Neural cell (in vitro differentiated cells): ENCODE measurements at regions not wholly inside any gene's neighbourhood (a gene's known extent, or its start where the extent isn't known, plus 50 kb on each side); places are given as distances from the start of the nearest gene placed in this dataset.
"Not testable (repeated sequence)": the region's sequence is repeated elsewhere in the genome, so short reads cannot be mapped to it uniquely, and the experiment has no call there.

ENCODE experiments used
- H2AFZ ChIP-seq: fragments of 200-600, 300-800 bp; sonication (generic), shearing (Covaris generic); 2 replicates; pipeline ENCODE4 v1.6.0; 2014; ENCODE audit warnings: low read depth, mild to moderate bottlenecking, antibody characterized with exemption, low read length, moderate library complexity
- H3F3A ChIP-seq: fragments of 200-600 bp; shearing (Covaris generic); 2 replicates; pipeline ENCODE4 v1.6.1; 2016; ENCODE audit warnings: mild to moderate bottlenecking, moderate library complexity, mixed read lengths, antibody characterized with exemption, low read length; ENCODE audit not compliant: insufficient read depth, poor library complexity, severe bottlenecking
- H3K27ac ChIP-seq: fragments of 200-600, 300-800 bp; sonication (generic), shearing (Covaris generic); 2 replicates; pipeline ENCODE4 v1.5.1; 2014; ENCODE audit warnings: mild to moderate bottlenecking, low read length, moderate library complexity
- H3K27me3 ChIP-seq: fragments of 300-800, 200-600 bp; sonication (generic), shearing (Covaris generic); 2 replicates; pipeline ENCODE4 v1.6.0; 2014; ENCODE audit warnings: mild to moderate bottlenecking, low read depth, low read length, moderate library complexity; ENCODE audit not compliant: insufficient read depth
- H3K36me3 ChIP-seq: fragments of 300-800, 200-600 bp; sonication (generic), shearing (Covaris generic); 2 replicates; pipeline ENCODE4 v1.5.1; 2014; ENCODE audit warnings: mild to moderate bottlenecking, antibody characterized with exemption, low read length, moderate library complexity; ENCODE audit not compliant: insufficient read depth
- H3K4me2 ChIP-seq: fragments of 300-800, 200-600 bp; sonication (generic), shearing (Covaris generic); 2 replicates; pipeline ENCODE4 v1.6.0; 2014; ENCODE audit warnings: mild to moderate bottlenecking, low read length
- H3K4me3 ChIP-seq: fragments of 300-800, 200-600 bp; sonication (generic), shearing (Covaris generic); 2 replicates; pipeline ENCODE4 v1.5.1; 2014; ENCODE audit warnings: mild to moderate bottlenecking, low read length, moderate library complexity
- H3K79me2 ChIP-seq: fragments of 200-600 bp; shearing (Covaris generic); replicated peaks from 2 replicates; pipeline ENCODE4 v1.6.0; 2014; ENCODE audit warnings: mild to moderate bottlenecking, low read length, moderate library complexity; ENCODE audit not compliant: insufficient read depth
- H3K9ac ChIP-seq: fragments of 300-800, 200-600 bp; sonication (generic), shearing (Covaris generic); 2 replicates; pipeline ENCODE4 v1.6.1; 2016; ENCODE audit warnings: mild to moderate bottlenecking, low read length, mixed read lengths
- H3K9me2 ChIP-seq: fragments of 200-600 bp; shearing (Covaris generic); 2 replicates; pipeline ENCODE4 v1.6.1; 2016; ENCODE audit warnings: mild to moderate bottlenecking, low read length, mixed read lengths; ENCODE audit not compliant: insufficient read depth
- H3K9me3 ChIP-seq: fragments of 200-600, 300-800 bp; sonication (generic), shearing (Covaris generic); 2 replicates; pipeline ENCODE4 v1.6.1; 2016; ENCODE audit warnings: mild to moderate bottlenecking, mixed run types, low read length, moderate library complexity, mixed read lengths
- H4K20me1 ChIP-seq: fragments of 200-600 bp; shearing (Covaris generic); 2 replicates; pipeline ENCODE4 v1.6.1; 2016; ENCODE audit warnings: mild to moderate bottlenecking, mixed run types; ENCODE audit not compliant: insufficient read depth
- EP300 ChIP-seq: fragments of 450-650 bp; conservative IDR thresholded peaks from 2 replicates; pipeline ENCODE4 v1.6.1; 2014; ENCODE audit warnings: antibody characterized with exemption, mild to moderate bottlenecking, moderate library complexity; ENCODE audit not compliant: poor library complexity, severe bottlenecking
- EZH2 ChIP-seq: fragments of 200-600, 300-800 bp; shearing (Covaris generic), sonication (generic); IDR thresholded peaks from 2 replicates; pipeline ENCODE4 v1.6.1; 2014; ENCODE audit warnings: antibody characterized with exemption, low read length, borderline replicate concordance, mild to moderate bottlenecking; ENCODE audit not compliant: insufficient read depth, poor library complexity, severe bottlenecking
- POLR2AphosphoS5 ChIP-seq: IDR thresholded peaks from 2 replicates; pipeline ENCODE4 v1.6.1; 2012
- RAD21 ChIP-seq: fragments of 450-650 bp; conservative IDR thresholded peaks from 2 replicates; pipeline ENCODE4 v1.6.1; 2014; ENCODE audit warnings: antibody characterized with exemption, mild to moderate bottlenecking, moderate library complexity
- SMC3 ChIP-seq: fragments of 450-650 bp; conservative IDR thresholded peaks from 2 replicates; pipeline ENCODE4 v1.6.1; 2014; ENCODE audit warnings: antibody characterized with exemption, mild to moderate bottlenecking, moderate library complexity; ENCODE audit not compliant: poor library complexity
- TAF1 ChIP-seq: IDR thresholded peaks from 2 replicates; pipeline ENCODE4 v1.6.1; 2012; ENCODE audit warnings: low read depth
- TF ChIP-seq, protein P1 (sequence below): IDR thresholded peaks from 2 replicates; pipeline ENCODE4 v1.6.1; 2012; ENCODE audit warnings: borderline replicate concordance

DNA sequence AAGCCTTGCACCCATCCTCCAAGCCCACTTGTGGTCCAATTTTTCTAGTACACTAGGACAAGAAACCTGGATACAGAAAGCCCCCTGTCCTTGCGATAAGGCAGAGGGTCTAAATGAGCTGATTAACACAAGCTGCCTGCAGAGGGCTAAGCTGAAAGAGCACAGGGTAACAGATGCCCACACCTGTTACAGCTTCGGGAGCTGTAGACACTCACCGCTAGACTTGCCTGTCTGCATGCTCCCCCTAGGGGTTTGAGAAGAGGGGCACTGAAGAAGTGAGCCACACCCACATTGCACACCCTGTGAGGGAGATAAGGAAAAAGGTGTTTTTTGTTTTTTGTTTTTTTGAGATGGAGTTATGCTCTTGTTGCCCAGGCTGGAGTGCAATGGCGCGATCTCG lies 386.5 kb upstream of the AUTS2 start:
- H3K9me3 ChIP-seq: no peaks in the 10 kb centered on the region
- no peak overlapping the region for H3K9ac ChIP-seq
- H3K27ac ChIP-seq: no peak overlapping the region
- no peaks in the 10 kb centered on the region for H3K9me2 ChIP-seq
- no peaks in the 10 kb centered on the region for H3K36me3 ChIP-seq
- no peaks in the 10 kb centered on the region for H3K27me3 ChIP-seq
- H3K4me3 ChIP-seq: no peak overlapping the region
- no peaks in the 10 kb centered on the region for H3K79me2 ChIP-seq
- H4K20me1 ChIP-seq: no peaks in the 10 kb centered on the region
- H3F3A ChIP-seq: no peaks in the 10 kb centered on the region
- H2AFZ ChIP-seq: no peak overlapping the region
- no peak overlapping the region for H3K4me2 ChIP-seq
- no peak for TF ChIP-seq SMC3
- TF ChIP-seq RAD21: no peak
- no peak for TF ChIP-seq TAF1
- no peak for TF ChIP-seq EZH2
- no peak for TF ChIP-seq EP300
- TF ChIP-seq, protein P1, sequence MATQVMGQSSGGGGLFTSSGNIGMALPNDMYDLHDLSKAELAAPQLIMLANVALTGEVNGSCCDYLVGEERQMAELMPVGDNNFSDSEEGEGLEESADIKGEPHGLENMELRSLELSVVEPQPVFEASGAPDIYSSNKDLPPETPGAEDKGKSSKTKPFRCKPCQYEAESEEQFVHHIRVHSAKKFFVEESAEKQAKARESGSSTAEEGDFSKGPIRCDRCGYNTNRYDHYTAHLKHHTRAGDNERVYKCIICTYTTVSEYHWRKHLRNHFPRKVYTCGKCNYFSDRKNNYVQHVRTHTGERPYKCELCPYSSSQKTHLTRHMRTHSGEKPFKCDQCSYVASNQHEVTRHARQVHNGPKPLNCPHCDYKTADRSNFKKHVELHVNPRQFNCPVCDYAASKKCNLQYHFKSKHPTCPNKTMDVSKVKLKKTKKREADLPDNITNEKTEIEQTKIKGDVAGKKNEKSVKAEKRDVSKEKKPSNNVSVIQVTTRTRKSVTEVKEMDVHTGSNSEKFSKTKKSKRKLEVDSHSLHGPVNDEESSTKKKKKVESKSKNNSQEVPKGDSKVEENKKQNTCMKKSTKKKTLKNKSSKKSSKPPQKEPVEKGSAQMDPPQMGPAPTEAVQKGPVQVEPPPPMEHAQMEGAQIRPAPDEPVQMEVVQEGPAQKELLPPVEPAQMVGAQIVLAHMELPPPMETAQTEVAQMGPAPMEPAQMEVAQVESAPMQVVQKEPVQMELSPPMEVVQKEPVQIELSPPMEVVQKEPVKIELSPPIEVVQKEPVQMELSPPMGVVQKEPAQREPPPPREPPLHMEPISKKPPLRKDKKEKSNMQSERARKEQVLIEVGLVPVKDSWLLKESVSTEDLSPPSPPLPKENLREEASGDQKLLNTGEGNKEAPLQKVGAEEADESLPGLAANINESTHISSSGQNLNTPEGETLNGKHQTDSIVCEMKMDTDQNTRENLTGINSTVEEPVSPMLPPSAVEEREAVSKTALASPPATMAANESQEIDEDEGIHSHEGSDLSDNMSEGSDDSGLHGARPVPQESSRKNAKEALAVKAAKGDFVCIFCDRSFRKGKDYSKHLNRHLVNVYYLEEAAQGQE: no peak
- TF ChIP-seq POLR2AphosphoS5: no peak

DNA sequence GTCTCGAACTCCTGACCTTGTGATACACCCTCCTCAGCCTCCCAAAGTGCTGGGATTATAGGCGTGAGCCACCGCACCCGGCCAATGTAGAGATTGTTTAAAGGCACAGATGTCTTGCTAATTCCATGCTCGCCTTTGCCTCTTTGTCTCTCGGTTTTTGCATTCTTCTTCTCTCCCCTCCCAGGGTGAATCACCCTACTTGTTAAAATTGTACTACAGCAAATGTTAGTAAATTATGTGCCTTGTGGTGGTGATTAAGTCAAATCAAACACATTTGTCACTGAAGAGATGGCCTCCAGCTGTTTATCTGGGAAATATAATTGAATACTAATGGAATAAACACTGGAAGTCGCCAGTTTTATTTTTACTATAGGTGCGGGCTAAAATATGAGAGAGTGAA lies 384.4 kb upstream of the AUTS2 start:
- Histone ChIP-seq H3K9me2 (no peaks in the 10 kb centered on the region), H3K9me3 (no peaks in the 10 kb centered on the region), H3K27ac (no peak overlapping the region), H3K9ac (no peak overlapping the region), H3K36me3 (no peaks in the 10 kb centered on the region), H3K4me3 (no peak overlapping the region), H3K79me2 (no peaks in the 10 kb centered on the region), H3F3A (no peaks in the 10 kb centered on the region), H2AFZ (no peak overlapping the region), H3K27me3 (no peaks in the 10 kb centered on the region), H3K4me2 (no peak overlapping the region), H4K20me1 (no peaks in the 10 kb centered on the region)
- TF ChIP-seq SMC3 (no peak), POLR2AphosphoS5 (no peak), RAD21 (no peak), EP300 (no peak)

DNA sequence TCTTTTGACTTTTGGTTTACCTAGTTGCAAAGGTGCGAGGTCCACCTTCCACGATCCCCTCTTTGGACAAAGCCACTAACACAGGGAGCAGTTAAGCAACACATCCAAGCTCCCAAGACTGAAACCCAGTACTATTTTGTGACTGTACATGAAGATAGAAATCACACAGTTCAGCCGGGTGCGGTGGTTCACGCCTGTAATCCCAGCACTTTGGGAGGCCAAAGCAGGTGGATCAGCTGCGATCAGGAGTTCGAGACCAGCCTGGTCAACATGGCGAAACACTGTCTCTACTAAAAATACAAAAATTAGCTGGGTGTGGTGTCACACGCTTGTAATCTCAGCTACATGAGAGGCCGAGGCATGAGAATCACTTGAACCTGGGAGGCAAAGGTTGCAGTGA lies 382.8 kb upstream of the AUTS2 start:
- H3K4me2 ChIP-seq, H4K20me1 ChIP-seq, H3F3A ChIP-seq, H3K27ac ChIP-seq, H2AFZ ChIP-seq, H3K9me2 ChIP-seq, H3K79me2 ChIP-seq, H3K9ac ChIP-seq, H3K4me3 ChIP-seq, H3K36me3 ChIP-seq, H3K27me3 ChIP-seq, H3K9me3 ChIP-seq: not testable (repeated sequence)
